ENCODE measurements at regions not wholly inside any gene's neighbourhood (a gene's known extent, or its start where the extent isn't known, plus 50 kb on each side); places are given as distances from the start of the nearest gene placed in this dataset.

DNA sequence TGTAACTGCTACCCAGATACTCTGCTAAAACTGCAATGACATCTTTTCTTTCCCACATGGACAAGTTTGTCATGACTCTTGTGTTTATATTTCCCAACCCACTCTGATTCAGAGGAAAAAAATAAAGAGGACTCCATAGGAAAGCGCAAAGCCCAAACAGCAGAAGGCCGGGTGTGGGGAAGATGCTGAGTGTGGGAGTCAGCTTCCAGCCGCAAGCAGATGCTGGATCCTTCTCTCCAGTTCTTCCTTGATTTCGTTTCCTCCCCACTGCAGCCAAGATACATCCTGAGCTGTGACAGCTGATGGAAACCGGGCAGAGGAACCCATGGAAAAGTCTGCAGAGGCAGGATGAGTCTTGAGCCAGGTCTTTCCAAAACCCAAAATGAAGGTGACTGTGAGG, 498.2 kb downstream of the PLPP3 start:
- peak in 7 of 56 donors; percentile 1 to 6 (median 1) for DNase-seq

DNA sequence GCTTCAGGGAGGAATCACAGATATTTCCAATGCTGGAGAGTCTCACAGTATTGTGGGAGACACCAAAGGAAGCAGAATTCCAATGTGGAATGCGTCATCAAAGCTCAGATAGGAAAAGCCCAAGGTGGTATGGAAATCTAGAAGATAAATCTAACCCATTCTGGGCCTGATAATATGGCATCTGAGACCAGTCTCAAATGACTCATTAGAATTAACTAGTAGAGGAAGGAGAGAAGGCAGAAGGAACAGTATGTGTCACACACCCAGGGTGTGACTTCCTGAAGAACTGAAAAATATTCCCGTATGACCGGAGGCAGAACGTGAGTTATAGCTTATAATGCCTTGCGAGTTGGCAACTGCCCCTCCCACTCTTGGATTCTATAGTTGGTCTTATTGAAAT, 499.2 kb downstream of the PLPP3 start:
- DNase-seq: no peak

DNA sequence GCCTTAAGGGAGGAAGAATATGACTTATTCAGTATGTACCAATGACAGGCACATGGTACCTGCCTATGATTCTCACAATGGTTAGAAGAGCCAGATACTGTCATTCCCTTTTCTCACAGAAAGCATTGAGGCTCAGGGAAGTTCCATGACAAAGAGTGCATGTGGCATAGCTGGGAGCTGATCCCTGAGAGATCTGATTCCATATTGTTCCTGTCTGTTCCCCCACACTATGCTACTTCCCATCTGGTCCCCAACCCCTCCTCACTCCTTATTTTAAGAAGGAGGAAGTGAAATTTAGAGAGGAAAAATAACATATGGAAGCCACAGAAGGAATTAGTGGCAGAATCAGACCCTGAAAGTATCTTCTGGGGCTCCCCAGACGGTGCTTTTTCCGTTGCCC, 500.0 kb downstream of the PLPP3 start:
- no peak for DNase-seq

DNA sequence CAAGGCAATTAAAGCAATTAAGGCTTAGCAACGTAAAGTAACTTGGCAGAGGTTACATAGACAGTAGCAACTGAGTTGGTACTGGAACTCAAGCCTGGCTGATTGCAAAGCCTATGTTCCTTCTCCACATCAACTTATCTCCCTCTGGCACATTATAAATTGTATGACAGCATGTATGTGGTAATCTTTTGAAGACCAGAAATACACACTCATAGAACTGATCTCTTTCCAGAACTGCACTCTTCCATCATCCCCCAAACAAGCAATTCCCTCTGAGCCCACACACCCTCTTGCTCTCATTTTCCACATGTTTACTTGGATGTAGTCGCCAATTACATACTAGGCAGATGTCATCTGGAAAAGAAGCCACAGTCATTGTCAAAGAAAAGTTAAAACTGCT, 502.2 kb downstream of the PLPP3 start:
- DNase-seq: no peak

DNA sequence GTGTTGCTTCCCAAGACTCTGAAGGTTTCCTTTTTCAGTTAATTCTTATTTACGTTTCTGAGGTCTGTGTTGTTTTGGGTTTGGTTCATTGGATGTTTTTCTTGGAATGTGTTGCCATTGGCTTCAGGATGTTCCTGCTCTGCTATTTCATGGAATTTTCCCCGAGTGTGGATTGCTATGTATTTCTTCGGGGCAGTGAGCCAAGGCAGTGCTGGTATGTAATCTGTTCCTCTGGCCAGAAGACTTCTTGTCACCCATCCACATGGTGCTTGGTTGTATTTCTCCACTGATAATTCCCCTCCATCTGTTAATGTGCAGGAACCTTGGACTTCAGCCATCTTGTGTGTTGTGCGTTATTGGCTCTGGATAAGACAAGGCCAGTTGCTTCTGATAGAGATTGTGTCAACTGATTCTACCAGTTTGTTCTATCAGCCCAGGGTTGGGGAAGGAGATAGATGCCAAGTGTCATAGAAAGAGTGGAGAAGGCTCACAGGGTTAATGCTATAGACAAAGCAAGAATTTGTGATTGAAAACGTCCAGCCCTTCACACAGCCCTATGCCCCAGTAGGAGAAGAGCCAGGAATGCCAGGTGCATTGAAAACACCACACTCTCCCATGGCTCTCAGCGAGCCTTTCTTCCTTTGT, 505.2 kb downstream of the PLPP3 start:
- peak in 3 of 56 donors; percentile 9 to 43 (median 11) for DNase-seq

DNA sequence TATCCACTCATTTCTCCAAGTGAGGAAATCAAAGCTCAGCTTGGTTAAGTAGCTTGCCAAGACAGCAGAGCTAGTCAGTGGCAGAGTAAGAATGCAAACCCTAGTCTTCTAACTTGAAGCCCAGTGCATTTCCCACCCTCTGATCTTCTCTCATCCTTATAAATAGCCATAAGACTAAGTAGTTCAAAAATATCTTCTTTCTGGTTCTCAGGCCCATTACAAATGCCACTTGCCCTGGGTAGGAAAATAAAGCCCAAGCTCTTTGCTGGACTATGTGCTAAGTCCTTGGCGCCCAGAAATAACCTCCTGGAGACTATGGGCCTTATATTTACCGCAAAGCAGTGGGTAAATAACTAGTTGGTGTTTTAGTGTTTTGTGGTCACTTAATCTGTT, 505.8 kb downstream of the PLPP3 start:
- no peak for DNase-seq

DNA sequence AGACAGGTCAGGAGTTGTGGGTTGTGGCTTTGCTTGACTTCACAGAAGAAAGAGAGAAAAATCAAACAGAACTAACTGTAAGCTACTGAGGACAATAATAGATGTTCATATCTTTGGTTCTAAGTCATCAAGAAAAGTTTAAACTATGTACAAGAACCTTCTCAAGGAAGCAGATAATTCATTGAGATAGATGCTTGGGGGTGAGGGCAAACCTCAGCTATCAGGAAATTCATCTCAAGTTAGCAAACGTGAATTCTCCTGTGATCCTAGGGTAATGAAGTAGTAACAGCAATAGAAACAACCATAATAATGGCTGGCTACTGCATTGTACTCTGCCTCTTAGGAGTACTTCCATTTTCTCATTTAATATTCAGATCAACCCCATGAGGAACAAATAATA, 506.2 kb downstream of the PLPP3 start:
- no peak for DNase-seq

DNA sequence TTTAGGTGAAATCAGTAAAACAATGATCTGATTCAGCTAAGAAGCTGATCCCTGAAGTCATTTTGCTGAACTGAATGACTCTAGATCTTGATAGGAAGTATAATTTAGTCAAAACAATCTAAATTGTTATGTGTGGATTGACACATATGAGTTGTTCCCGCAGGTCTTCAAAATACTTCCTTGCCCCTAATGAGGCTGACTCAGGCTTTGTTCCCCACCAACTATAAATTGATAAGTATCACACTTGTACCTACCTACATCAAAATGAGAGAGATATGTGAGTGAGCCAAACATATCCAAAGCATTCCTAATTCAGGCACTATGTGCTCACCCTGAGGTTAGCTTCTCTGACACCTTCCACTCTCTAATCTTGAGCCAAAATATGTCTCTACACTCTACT, 507.1 kb downstream of the PLPP3 start:
- no peak for DNase-seq

DNA sequence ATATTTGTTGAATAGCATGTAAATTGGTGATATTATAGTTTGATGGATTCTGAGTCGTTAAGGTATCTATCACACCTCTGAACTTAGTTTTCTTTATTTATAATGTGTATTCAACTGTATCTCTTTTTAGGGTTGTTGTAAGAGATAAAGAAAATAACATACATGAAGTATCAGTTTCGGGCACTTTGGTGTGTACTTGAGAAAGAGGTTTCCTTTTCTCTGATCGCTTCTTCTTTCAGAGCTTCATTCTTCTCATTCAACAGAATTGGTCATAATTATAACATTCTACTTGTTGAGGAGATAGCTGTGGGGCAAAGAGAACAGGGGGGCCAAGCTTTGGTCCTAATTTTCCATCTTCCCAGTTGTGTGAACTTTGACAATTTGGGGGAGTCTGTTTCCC, 508.0 kb downstream of the PLPP3 start:
- no peak for DNase-seq

DNA sequence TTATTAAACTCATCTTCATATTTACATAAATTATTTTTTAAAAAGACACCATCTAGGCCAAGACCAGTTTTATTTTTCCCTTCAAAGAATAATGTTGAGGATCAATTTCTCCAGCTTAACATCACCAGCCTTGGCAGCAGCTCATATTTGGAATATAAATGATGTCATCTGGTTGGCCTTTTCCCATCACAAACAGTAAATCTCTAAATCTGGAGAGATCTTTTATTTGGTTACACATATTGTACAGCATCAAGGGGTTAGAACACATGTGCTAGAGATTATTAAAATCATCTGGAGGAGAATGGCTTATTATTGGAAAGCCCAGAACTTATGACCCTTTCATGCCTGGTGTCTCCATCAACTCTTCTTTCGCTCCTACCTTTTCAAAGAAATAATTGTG, 508.8 kb downstream of the PLPP3 start:
- no peak for DNase-seq

DNA sequence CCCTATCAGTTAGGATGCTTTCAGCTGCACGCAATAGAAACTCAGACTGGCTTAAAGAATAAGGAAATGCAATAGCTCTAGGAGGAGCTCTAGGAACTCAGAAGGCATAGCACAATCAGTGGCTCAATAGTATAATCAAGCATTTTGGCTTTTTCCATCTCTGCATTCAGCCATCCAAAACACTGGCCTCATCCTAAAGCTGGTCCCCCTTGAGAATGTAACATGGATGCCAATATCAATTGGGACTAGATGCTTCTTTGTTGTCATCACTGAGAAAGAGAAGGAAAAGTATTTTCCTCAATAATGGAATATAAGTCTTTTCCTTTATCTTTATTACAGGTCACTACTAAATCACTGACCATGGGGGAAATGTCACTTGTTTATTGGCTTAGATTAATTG, 509.5 kb downstream of the PLPP3 start:
- no peak for DNase-seq

DNA sequence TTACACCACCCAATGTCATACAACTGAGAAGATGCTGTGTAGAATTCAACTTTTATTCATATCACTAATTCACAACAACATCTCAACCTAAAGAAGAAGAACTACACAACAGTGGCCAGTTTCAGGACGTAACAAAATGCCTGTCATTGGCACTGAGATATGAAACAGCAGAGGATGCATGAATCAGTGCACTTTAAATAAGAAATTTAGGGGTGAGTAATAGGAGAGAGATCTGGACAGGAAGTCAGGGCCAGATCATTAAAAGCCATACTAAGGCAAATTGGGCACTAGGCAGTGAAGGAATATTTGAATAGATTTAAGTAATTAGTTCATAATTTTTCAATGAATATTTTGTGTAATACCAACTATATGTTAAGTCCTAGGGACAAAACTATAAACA, 510.5 kb downstream of the PLPP3 start:
- DNase-seq: no peak

DNA sequence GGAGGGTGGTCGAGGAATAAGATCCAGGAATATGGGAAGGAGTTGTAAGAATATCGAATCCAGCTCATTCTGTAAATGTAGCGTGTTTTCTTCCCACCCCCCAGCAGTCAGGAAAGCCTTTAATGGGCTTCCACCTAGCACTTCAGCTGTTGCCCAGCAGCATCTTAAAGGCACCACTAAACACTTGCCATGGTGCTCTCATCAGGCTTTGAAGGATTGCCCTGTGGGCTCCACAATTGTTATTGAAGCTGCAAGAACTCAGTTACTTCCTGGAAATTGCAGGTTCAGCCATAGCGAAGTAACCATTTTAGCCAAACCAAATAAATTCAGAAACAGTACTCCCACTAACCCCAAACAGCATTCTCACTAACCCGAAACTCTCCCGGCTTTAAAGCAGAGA, 511.2 kb downstream of the PLPP3 start:
- no peak for DNase-seq

DNA sequence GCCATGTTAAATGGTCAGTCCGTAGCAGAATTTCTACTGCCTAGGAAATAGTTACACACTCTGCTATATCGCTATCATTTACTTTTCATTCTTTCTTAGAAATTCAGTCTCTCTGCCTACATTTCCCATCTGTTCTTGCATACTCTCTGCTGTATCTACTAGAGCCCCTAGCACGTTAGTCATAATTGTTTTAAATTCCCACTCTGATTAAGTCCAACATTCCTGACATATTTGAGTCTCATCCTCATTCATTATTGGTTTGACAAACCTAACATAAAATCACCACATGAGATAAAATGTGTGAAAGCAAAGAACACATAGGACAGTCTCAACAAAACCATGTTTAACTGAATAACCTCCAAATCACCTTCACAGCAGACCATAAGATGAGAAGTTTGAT, 513.6 kb downstream of the PLPP3 start:
- no peak for DNase-seq

DNA sequence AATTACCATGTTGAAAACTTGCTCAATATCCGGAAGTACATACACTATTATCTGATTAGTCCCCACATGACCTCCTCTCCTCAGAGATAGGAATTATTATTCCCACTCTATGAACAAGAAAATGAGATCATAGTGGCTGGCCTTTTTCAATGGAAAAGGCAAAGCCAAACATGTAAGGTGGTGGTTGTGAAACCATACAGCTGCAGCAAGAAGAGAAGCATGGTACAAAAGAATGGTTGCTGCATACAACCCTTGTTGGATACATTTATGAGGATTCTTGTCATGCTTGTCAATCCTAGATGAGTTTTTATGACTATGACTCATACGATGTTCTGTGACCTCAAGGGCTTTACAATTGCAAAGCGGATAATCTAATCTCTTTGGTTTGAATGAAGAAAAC, 514.7 kb downstream of the PLPP3 start:
- no peak for DNase-seq

DNA sequence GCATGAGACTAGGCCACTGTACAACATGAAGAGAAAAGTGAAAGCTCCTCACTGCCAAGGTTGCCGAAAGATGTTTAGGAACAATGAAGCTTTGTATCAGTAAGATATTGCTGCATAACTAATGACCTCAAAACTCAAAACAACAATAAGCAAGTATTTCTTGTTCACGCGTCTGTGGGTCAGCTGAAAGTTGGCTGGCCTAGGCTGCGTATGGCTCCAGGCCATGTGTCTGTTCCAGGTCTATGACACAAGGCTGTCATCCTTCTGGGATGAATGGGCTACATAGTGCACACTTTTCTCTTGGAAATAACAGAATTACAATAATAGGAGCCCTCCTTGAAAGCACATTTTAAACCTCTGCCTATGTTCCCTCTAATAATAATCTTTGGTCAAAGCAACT, 515.9 kb downstream of the PLPP3 start:
- DNase-seq: peak in 39 of 56 donors; percentile 5 to 82 (median 40)

DNA sequence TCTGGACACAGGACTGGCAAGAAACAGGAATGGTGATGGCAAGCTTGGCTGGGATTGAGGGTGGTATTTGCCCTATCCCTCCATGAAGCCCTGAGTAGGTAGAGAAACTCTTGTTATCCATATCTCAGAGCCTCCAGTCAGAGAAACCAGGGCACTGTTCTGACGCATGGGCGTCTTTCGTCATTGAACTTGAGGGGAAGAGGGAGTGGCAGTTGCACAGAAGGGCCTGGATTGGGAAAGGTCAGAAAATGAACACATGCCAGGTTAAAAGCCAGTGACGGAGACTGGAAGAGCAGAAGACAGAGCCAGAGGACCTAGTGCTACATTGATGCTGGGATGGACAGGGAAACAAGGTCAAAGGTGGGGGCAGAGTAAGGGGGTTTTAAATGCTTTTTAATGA, 516.7 kb downstream of the PLPP3 start:
- DNase-seq: no peak

DNA sequence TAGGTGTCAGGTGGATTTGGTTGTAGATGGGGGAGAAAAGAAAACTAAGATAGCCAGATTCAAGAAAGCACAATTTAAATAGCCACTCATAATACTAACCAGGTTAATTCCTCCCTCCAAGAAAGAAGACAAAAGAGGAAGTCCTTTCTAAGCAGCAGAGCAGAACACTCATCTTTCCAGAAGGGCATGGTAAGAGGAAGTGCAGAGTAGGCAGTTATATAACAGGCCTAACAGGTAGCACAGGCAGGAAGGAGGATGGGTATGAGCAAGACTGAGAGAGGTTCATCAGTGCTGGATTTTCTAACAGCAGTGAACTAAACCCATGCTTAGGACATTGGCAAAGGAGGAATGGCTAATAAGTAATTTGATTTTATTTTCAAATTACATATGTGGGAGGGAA, 517.5 kb downstream of the PLPP3 start:
- DNase-seq: no peak

DNA sequence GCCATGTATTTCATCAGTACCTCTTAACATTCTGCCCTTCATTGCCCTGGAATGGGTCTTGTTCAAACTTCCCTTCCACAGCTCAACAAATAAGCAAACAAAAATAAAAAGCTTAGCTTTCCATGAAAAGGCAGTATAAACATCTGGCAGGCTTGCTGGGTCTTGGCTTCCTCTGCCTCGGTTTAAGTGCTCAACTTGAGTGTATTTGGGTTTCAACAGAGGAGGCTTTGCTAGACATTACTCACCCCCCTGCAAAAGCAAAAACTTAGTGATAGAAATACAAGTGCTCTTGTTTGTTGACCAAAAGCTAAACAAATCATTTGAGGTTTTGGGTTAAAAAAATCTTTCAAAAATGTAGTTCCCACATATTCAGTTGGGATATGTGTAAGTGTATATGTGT, 518.5 kb downstream of the PLPP3 start:
- DNase-seq: no peak

DNA sequence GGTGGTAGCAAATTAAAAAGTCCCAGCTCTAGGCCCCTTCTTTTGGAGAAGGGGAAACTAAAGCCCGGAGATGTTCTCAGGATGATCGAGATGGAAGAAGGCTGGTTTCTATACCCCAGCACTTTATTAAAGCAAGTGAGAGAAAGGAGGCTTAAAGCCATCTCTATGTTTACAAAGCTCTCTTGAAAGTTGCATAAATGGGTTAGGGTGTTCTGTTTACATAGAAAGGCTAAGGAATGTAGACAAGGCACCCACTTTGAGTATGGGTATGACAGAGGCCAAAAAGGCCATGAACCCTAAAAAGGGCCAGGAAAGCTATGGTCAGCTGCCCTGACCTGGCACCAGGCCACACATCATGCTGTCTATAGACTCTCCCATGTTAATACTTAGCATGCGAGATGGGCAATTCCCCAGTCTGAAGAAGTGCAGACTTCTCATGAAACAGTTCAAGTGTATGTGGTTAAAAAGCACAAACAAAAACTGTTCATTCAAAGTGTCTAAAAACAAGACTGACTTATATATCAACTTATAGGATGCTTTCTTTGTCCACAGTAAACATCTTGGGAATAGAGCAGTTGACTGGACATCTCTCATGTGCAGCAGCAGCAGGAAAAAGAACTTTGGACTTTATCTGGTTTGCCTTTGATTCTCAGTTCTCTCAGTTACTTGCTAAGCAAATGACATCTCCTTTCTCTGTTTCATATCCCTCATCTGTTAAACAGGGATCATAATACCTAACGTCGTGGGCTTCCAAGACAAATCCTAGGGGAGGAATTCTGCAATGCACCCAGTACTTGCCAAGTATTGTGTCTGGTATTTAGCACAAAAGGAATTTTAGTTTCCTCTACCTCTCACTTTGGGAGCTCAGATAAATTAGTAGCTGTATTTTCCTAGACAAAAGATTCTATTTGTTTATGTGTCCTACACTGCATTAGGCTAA, 521.6 kb downstream of the PLPP3 start:
- no peak for DNase-seq

DNA sequence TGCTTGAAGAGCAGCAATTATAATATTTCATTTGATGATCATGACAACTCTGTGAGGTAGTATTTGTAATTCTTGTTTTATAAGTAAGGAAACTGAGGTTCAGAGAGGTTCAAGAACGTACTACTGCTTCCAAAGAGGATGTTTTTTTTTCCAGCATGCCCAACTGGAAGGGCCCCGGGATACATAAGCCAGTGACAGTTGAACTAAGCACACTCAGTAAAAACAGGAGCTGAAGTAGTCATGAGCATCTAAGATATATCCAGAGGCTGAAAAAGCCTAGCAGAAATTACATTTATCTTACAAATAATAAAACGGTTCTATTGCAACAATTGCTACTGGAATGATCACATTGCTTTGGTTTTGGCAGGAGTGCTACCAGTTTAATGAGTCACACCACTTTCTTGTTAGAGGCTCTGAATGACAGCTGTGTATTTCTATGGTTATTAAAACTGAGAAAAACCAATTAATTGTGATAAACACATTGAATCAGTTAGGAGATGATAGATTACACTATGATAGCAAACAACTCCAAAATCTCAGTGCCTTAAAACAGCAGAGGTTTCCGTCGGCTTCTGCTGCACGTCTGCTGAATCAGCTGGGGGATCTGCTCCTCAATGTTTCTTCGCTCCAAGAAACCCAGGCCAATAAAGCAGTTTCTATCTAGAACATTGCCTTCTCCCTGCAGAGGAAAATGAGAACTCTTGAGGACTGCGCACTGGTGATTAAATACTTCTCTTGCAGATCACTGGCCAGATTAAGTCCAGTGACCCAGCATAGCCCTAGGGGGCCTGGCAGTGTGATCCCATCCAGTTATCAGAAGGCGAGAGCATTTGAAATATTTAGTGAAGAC, 522.7 kb downstream of the PLPP3 start:
- DNase-seq: peak in 1 of 56 donors; percentile 0

DNA sequence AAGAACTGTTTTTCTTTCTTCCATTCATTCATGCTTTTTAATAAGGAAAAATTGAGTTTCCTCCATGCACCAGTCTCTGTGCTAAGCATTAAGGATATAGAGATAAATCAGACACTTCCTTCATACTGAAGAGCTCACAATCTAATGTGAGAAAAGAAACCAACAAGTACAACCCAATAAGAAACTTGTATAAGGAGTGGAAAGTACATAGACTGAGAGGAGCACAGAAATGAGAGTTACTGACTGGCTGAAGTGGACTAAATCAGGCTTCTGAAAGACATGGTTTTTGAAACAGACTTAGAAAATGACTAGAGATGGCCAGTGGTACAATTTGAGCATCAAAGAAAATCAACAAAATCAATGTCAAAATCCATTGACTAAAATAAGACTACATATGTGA, 524.4 kb downstream of the PLPP3 start:
- no peak for DNase-seq
